Peyer's patch (tissue), 4 donors: ENCODE measurements at regions not wholly inside any gene's neighbourhood (a gene's known extent, or its start where the extent isn't known, plus 50 kb on each side); places are given as distances from the start of the nearest gene placed in this dataset.

Experiments used
- POLR2A ChIP-seq, 2 donors: fragments of 450-650 bp; IDR thresholded peaks; one replicate each; pipeline ENCODE4 v1.5.1; 2017; ENCODE audit warnings: antibody characterized with exemption in 2 of 2, mild to moderate bottlenecking in 2 of 2, moderate library complexity in 2 of 2
- TF ChIP-seq, protein P1 (sequence below), 6 experiments: fragments of 450-650 bp in 4 of 6; fragments of 200-600 bp in 2 of 6; sonication (generic) in 1 of 6; IDR thresholded peaks; one replicate each; pipeline ENCODE4 v1.5.1; 2017 to 2019; ENCODE audit warnings: antibody characterized with exemption in 6 of 6, mild to moderate bottlenecking in 3 of 6, moderate library complexity in 1 of 6

GRCh38 chr5:165035520-165035919 is 1530.1 kb downstream of the MAT2B start:
- TF ChIP-seq, protein P1, sequence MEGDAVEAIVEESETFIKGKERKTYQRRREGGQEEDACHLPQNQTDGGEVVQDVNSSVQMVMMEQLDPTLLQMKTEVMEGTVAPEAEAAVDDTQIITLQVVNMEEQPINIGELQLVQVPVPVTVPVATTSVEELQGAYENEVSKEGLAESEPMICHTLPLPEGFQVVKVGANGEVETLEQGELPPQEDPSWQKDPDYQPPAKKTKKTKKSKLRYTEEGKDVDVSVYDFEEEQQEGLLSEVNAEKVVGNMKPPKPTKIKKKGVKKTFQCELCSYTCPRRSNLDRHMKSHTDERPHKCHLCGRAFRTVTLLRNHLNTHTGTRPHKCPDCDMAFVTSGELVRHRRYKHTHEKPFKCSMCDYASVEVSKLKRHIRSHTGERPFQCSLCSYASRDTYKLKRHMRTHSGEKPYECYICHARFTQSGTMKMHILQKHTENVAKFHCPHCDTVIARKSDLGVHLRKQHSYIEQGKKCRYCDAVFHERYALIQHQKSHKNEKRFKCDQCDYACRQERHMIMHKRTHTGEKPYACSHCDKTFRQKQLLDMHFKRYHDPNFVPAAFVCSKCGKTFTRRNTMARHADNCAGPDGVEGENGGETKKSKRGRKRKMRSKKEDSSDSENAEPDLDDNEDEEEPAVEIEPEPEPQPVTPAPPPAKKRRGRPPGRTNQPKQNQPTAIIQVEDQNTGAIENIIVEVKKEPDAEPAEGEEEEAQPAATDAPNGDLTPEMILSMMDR (IDR thresholded peaks at IDR 0.05) = no peak
- TF ChIP-seq POLR2A (IDR thresholded peaks at IDR 0.05) = no peak
